K562 (cell line): ENCODE measurements at regions not wholly inside any gene's neighbourhood (a gene's known extent, or its start where the extent isn't known, plus 50 kb on each side); places are given as distances from the start of the nearest gene placed in this dataset.

Source experiments
- CCNT2 ChIP-seq: IDR thresholded peaks from 2 replicates; pipeline ENCODE4 v1.6.1; 2011; ENCODE audit warnings: borderline replicate concordance, low read depth, mild to moderate bottlenecking, moderate library complexity, mixed read lengths, low read length; ENCODE audit not compliant: insufficient read length; ENCODE audit errors: extremely low read depth
- EZH2 ChIP-seq: IDR thresholded peaks from 2 replicates; pipeline ENCODE4 v1.6.1; 2012; ENCODE audit warnings: low read depth, mild to moderate bottlenecking, inconsistent platforms, low read length, borderline replicate concordance
- GABPA ChIP-seq: fragments of 200-800 bp; sonication (Bioruptor generic); conservative IDR thresholded peaks from 2 replicates; pipeline ENCODE4 v1.6.1; 2016; ENCODE audit warnings: low read depth, missing genetic modification characterization, missing compliant biosample characterization
- GATA2 ChIP-seq: sonication (generic); formaldehyde crosslinking; IDR thresholded peaks from 2 replicates; pipeline ENCODE4 v1.4.0; 2020; ENCODE audit warnings: mild to moderate bottlenecking, missing genetic modification reagents
- PATZ1 ChIP-seq: fragments of 250-450 bp; sonication (Bioruptor Pico); IDR thresholded peaks from 2 replicates; pipeline ENCODE4 v1.5.0; 2020; ENCODE audit warnings: mild to moderate bottlenecking, borderline replicate concordance
- POLR2G ChIP-seq: fragments of 200-400 bp; formaldehyde crosslinking; IDR thresholded peaks from 2 replicates; pipeline ENCODE4 v1.6.1; 2017; ENCODE audit warnings: low read depth, mild to moderate bottlenecking, antibody characterized with exemption, low read length, moderate library complexity
- RUNX1 ChIP-seq: sonication (generic); IDR thresholded peaks from 2 replicates; pipeline ENCODE4 v1.6.1; 2016; ENCODE audit warnings: antibody characterized with exemption, low read depth
- SMARCB1 ChIP-seq: IDR thresholded peaks from 2 replicates; pipeline ENCODE4 v1.6.1; 2011; ENCODE audit warnings: improper control_type of control experiment, low read depth; ENCODE audit not compliant: insufficient read length
- TBP ChIP-seq: optimal IDR thresholded peaks from 2 replicates; pipeline ENCODE3; 2011; ENCODE audit warnings: low read depth, low read length, improper control_type of control experiment
- TFE3 ChIP-seq: fragments of 450-650 bp; formaldehyde crosslinking; IDR thresholded peaks from 2 replicates; pipeline ENCODE4 v1.4.0; 2020; ENCODE audit warnings: mild to moderate bottlenecking, mixed read lengths
- ZNF696 ChIP-seq: fragments of 250-450 bp; sonication (Bioruptor Pico); conservative IDR thresholded peaks from 2 replicates; pipeline ENCODE4 v1.4.0; 2020; ENCODE audit warnings: mild to moderate bottlenecking, moderate library complexity
- TF ChIP-seq, protein P1 (sequence below): IDR thresholded peaks from 2 replicates; pipeline ENCODE4 v1.6.1; 2016; ENCODE audit warnings: missing genetic modification characterization, missing compliant biosample characterization
- TF ChIP-seq, protein P2 (sequence below), 2 experiments: fragments of 450-650 bp; conservative IDR thresholded peaks; 2 replicates each; pipeline ENCODE4 v1.6.1; 2017; ENCODE audit warnings: mild to moderate bottlenecking in 2 of 2, moderate library complexity in 2 of 2
- TF ChIP-seq, protein P3 (sequence below): fragments of 450-650 bp; IDR thresholded peaks from 2 replicates; pipeline ENCODE4 v1.7.1; 2018; ENCODE audit warnings: mild to moderate bottlenecking, low read depth; ENCODE audit not compliant: partially characterized antibody
- TF ChIP-seq, protein P4 (sequence below): fragments of 250-450 bp; sonication (Bioruptor Pico); IDR thresholded peaks from 2 replicates; pipeline ENCODE4 v1.8.0; 2022; ENCODE audit warnings: inconsistent platforms, mild to moderate bottlenecking, moderate library complexity, borderline replicate concordance

GRCh38 chr4:10239982-10240654, 123.5 kb upstream of the WDR1 start (continued):
- TF ChIP-seq, protein P1, sequence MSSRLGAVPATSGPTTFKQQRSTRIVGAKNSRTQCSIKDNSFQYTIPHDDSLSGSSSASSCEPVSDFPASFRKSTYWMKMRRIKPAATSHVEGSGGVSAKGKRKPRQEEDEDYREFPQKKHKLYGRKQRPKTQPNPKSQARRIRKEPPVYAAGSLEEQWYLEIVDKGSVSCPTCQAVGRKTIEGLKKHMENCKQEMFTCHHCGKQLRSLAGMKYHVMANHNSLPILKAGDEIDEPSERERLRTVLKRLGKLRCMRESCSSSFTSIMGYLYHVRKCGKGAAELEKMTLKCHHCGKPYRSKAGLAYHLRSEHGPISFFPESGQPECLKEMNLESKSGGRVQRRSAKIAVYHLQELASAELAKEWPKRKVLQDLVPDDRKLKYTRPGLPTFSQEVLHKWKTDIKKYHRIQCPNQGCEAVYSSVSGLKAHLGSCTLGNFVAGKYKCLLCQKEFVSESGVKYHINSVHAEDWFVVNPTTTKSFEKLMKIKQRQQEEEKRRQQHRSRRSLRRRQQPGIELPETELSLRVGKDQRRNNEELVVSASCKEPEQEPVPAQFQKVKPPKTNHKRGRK (tag), result no peak
- TF ChIP-seq GATA2 (CRISPR knock-in tag), result peak; percentile 21; the same call in 1 of the 2 replicates
- TF ChIP-seq, protein P2, sequence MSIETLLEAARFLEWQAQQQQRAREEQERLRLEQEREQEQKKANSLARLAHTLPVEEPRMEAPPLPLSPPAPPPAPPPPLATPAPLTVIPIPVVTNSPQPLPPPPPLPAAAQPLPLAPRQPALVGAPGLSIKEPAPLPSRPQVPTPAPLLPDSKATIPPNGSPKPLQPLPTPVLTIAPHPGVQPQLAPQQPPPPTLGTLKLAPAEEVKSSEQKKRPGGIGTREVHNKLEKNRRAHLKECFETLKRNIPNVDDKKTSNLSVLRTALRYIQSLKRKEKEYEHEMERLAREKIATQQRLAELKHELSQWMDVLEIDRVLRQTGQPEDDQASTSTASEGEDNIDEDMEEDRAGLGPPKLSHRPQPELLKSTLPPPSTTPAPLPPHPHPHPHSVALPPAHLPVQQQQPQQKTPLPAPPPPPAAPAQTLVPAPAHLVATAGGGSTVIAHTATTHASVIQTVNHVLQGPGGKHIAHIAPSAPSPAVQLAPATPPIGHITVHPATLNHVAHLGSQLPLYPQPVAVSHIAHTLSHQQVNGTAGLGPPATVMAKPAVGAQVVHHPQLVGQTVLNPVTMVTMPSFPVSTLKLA (conservative IDR thresholded peaks at IDR 0.05), result peak in 1 of 2 experiments; percentile 29; a peak in 1 of 4 replicates
- TF ChIP-seq ZNF696 (CRISPR knock-in tag), result no peak
- TF ChIP-seq PATZ1, result 0 out of 2 replicates have a peak, but pooled peaks have one; percentile 29
- no peak for TF ChIP-seq POLR2G
- no peak for TF ChIP-seq TBP
- TF ChIP-seq GABPA (tag), result no peak
- no peak for TF ChIP-seq EZH2
- TF ChIP-seq RUNX1, result no peak
- no peak for TF ChIP-seq CCNT2
- TF ChIP-seq, protein P3, sequence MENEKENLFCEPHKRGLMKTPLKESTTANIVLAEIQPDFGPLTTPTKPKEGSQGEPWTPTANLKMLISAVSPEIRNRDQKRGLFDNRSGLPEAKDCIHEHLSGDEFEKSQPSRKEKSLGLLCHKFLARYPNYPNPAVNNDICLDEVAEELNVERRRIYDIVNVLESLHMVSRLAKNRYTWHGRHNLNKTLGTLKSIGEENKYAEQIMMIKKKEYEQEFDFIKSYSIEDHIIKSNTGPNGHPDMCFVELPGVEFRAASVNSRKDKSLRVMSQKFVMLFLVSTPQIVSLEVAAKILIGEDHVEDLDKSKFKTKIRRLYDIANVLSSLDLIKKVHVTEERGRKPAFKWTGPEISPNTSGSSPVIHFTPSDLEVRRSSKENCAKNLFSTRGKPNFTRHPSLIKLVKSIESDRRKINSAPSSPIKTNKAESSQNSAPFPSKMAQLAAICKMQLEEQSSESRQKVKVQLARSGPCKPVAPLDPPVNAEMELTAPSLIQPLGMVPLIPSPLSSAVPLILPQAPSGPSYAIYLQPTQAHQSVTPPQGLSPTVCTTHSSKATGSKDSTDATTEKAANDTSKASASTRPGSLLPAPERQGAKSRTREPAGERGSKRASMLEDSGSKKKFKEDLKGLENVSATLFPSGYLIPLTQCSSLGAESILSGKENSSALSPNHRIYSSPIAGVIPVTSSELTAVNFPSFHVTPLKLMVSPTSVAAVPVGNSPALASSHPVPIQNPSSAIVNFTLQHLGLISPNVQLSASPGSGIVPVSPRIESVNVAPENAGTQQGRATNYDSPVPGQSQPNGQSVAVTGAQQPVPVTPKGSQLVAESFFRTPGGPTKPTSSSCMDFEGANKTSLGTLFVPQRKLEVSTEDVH, result no peak
- TF ChIP-seq, protein P4, sequence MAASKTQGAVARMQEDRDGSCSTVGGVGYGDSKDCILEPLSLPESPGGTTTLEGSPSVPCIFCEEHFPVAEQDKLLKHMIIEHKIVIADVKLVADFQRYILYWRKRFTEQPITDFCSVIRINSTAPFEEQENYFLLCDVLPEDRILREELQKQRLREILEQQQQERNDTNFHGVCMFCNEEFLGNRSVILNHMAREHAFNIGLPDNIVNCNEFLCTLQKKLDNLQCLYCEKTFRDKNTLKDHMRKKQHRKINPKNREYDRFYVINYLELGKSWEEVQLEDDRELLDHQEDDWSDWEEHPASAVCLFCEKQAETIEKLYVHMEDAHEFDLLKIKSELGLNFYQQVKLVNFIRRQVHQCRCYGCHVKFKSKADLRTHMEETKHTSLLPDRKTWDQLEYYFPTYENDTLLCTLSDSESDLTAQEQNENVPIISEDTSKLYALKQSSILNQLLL, result no peak
- TF ChIP-seq TFE3 (CRISPR knock-in tag), result no peak
- no peak for TF ChIP-seq SMARCB1
